Mammary epithelial cell (primary cell): ENCODE measurements at regions not wholly inside any gene's neighbourhood (a gene's known extent, or its start where the extent isn't known, plus 50 kb on each side); places are given as distances from the start of the nearest gene placed in this dataset.

Experiments
- CTCF ChIP-seq, 2 donors: IDR thresholded peaks in 1 of 2; conservative IDR thresholded peaks in 1 of 2; 2 replicates each; pipeline ENCODE4 v1.5.1; 2011 to 2012; ENCODE audit warnings: inconsistent platforms in 2 of 2, low read length in 2 of 2, mild to moderate bottlenecking in 2 of 2, control low read depth in 1 of 2, low read depth in 1 of 2; ENCODE audit not compliant: insufficient read depth in 1 of 2; ENCODE audit errors: extremely low read depth in 1 of 2
- EZH2 ChIP-seq: IDR thresholded peaks from 2 replicates; pipeline ENCODE4 v1.6.1; 2012; ENCODE audit warnings: low read length, inconsistent platforms, borderline replicate concordance

GRCh38 chr14:100381395-100382105 lies 58.4 kb downstream of the SLC25A47 start:
- TF ChIP-seq CTCF (conservative IDR thresholded peaks at IDR 0.05 in 1 of 2, IDR thresholded peaks at IDR 0.05 in 1 of 2; ENCODE audit: extremely low read depth in 1 of 2, insufficient read depth in 1 of 2, low read depth in 1 of 2, low read length in 2 of 2) (no peak), EZH2 (no peak)
